ENCODE measurements at regions not wholly inside any gene's neighbourhood (a gene's known extent, or its start where the extent isn't known, plus 50 kb on each side); places are given as distances from the start of the nearest gene placed in this dataset.
"Not testable (repeated sequence)": the region's sequence is repeated elsewhere in the genome, so short reads cannot be mapped to it uniquely, and the experiment has no call there.

DNA sequence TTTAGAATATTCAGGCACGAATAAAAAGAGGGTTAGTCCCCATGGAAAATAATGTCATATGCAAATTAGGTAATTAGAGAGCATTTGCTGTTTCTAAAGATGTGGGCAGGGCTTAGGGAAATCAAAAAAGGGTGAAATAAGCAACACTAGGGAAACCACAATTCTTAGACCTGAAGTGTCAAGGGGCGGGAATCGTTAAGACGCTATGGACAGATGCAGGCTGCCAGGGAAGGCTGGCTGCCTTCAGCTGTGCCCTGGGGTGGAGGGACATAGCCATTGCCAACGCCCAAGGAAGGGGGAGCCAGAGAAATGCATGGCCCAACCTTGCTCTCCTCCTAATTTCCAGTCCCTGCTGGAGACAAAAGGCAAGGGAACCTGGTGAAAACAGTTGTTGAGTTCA lies 141.7 kb upstream of the PROK2 start:
- DNase-seq = no peak

- DNase-seq = peak; percentile 6
These were observed 141.3 kb upstream of the PROK2 start for GRCh38 chr3:71926262-71926600.

DNA sequence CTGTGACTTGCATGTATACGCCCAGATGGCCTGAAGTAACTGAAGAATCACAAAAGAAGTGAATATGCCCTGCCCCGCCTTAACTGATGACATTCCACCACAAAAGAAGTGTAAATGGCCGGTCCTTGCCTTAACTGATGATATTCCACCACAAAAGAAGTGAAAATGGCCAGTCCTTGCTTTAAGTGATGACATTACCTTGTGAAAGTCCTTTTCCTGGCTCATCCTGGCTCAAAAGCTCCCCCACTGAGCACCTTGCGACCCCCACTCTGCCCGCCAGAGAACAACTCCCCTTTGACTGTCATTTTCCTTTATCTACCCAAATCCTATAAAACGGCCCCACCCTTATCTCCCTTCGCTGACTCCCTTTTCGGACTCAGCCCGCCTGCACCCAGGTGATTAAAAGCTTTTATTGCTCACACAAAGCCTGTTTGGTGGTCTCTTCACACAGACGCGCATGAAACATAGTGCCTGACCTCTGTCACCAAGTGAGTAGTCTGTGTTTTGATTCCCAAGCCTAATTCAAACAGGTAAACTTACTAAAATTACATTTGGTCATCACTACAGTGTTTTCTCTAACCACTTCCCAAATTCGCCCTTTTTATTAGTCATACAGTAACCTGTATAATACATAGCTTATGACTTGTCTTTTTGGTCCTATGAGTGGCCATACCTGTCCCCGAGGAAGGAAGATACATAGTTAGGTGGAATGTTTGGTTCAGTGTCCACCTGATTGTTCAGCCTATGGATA lies 140.7 kb upstream of the PROK2 start:
- not testable (repeated sequence) for DNase-seq

- no peak for DNase-seq
These were observed 139.8 kb upstream of the PROK2 start for GRCh38 chr3:71924721-71925120.

DNA sequence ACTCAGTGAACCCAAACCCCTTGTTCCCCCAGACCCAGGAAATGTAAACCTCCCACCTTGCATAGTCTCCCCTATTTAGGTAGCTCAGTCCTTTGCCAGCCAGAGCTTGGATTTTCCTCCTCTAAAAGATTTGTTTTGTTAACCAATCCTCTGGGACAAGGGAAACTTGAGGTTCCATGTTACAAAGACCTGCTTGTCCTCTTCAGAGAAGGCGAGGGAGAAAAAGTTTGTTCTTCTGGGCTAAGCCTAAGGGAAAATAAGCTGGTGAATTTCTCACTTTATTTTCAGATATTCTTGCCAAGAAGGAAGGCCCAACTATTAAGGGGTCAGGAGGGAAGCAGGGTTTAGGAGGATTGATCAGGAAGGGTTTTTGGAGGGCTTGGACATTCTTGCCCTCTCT lies 136.1 kb upstream of the PROK2 start:
- DNase-seq = no peak

- DNase-seq = no peak
These were observed 134.6 kb upstream of the PROK2 start for GRCh38 chr3:71919572-71919971.

DNA sequence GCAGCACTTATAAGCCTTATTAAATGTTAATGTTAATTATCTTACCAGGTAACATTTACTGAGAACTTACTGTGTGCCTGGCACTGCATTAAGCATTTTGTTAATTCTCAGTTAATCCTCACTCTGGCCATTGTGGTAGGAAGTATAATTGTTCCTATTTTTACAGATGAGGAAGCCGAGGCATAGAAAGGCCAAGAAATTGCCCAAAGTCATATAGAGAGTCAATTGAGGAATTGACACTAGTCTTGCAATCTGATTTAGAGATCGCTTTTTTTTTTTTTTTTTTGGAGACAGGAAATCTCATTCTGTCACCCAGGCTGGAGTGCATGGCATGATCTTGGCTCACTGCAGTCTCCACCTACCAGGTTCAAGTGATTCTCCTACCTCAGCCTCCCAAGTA lies 132.6 kb upstream of the PROK2 start:
- no peak for DNase-seq

DNA sequence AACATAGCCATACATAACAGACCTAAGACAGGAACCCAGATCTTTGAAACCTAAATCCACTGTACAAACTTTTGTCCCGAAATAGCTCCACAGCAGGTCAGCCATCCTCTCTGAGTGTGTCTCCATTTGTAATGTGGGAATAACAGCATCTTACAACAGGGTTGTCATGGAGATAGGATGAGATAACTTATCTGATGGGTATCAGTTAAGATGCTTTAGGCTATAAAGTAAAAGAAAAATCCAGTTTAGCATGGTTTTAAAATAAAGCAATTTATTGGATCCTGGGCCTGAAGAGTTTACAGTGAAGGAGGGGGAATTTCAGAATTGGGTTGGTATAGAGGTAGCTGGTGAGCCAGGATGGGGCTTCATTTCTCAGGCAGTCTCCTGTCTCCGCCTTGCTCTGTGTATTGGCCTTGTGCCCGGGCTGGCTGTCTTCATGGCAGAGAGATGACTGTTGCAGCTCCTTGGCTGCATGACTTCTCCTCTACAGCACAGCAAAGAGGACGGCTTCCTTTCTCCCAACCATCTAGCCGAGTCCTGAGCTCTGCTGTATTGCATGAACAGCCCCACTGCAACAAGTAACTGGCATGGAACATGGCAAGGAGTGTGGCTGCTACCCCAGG lies 131.9 kb upstream of the PROK2 start:
- no peak for DNase-seq

DNA sequence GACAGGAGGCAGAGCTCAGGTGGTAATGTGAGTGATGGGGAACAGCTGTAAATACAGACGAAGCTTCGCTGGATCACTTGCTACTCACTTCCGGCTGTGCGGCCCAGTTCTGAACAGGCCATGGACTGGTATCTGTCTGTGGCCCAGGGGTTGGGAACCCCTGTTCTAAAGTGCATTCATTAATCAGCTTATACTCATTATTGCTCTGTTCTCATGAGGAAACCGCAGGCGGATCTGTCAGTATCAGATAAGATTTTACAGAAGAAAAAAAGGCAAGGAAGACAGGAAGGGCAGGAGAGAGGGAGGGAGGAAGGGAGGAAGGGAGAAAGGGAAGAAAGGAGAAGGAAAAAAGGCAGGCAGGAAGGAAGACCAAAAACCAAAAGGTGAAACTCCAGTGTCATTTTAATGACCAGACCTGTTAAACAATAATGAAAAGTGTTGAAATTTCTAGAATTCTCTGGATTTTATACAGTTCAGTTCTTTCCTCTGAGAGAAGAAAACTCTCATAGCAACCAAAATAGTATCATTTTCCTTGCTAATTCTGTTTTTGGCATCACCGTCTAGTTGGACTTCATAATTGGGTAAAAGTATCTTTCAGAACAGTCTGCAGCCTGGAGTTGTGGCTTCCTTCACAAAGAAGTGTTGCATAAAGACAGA lies 128.0 kb upstream of the PROK2 start:
- DNase-seq = no peak

GRCh38 chr3:71910108-71910507 lies 125.2 kb upstream of the PROK2 start:
- DNase-seq = no peak

DNA sequence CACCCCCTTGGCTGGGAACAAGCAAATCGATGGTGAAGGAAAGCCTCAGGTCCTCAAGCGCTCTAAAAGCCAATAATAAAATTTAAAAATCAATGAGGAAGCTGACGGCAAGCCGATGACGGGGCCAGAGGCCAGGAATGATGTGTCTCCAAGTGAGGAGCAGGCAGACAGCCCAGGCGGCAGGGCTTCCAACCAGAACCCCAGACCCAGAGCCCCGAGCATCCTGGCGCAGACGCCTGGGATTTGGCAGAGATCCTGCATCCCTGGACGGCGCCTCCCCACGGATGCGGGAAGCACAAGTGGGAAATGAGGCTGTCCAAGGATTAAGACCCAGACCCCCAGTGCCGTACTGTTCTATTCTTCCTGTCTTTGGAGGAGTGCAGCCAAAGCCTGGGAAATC lies 123.0 kb upstream of the PROK2 start:
- no peak for DNase-seq

GRCh38 chr3:71906976-71907375 lies 122.0 kb upstream of the PROK2 start:
- DNase-seq = no peak

DNA sequence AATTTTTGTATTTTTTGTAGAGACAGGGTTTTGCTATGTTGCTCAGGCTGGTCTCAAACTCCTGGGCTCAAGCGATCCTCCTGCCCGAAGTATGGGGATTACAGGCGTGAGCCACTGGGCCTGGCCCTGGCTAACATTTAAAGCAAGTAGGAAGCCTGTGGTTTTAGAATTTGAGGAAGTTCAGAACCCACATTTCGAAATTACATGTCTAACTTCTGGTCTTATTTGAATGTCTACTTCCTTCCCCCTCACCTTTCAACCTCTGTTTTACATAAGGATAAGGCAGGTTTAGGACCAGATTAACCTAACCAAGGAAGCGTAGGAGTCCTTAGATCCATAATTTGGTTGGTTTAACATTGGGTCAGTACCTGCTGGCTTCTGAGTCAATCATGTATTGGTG lies 120.5 kb upstream of the PROK2 start:
- DNase-seq = no peak

DNA sequence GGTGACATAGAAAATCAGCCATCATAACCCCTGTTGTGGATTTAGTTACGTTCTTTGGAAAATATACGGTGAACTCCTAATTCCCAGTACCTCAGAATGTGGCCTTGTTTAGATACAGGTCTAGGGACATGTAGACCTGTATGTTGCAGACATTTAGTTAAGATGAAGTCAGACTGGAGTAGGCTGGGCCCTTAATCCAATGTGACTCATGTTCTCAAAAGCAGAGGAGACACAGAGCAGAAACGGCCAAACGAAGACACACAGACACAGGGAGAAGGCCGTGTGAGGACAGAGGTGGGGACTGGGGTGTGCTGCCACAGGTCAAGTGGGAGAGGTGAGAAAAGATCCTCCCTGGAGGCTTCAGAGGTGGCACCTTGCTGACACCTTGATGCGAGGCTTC lies 119.0 kb upstream of the PROK2 start:
- DNase-seq = no peak

GRCh38 chr3:71903112-71903495 lies 118.2 kb upstream of the PROK2 start:
- DNase-seq = no peak

DNA sequence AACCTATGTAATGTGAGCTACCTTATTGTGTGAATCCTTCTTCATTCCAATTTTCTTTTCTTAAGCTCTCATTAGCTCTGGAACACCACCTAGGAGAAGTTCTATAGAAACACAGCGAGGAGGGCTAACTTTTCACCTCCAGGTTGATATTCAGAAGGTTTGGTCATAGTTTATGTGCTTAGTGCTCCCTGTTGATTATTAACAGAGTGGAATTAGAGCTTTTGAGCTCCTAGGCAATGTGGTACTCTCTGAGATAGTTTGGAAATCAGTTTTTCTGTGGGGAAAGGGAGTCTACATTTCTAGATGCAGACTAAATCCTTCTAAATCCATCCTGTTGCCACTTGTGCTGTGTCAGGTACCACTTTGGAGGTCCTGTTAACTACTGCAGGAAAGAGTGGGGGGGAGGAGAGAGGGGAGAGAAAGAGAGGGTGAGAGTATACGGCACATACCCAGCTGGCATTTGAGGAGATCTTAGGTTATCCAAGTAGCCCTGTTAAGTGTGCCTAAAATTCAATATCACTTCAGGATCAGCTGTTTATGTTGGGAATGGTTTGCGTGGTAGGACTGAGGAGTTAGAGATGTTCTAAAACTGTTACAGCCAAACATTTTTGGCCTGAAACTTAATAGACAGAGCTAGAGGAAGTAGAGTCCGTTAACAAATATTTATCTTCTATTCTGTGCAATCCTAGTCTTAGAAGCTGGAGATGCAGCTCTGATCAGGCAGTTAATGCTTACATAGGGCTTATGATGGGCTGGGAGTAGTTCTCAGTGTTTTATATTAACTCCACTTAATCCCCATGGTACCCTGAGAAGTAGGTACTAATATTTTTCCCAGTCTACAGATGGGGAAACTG lies 117.5 kb upstream of the PROK2 start:
- DNase-seq = no peak

DNA sequence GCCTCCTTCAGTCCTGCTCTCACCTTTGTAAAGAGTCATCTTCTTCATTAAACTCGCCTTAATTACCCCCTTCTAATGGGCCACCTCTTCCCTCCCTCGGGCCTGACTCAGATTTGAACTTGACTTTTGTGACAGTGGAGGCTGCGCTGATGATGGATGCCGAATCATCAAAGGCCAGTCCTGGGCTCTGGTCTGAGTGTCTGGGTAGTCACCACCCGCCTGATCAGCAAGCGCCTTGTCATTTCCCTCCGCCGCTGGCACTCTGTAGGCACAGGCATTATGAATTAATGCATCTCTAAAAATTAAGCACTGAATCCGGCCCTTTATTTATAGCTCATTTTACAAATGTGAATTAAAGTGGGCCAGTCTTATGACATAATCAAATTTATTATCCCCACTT lies 116.7 kb upstream of the PROK2 start:
- no peak for DNase-seq

GRCh38 chr3:71900057-71900456 lies 115.1 kb upstream of the PROK2 start:
- no peak for DNase-seq

DNA sequence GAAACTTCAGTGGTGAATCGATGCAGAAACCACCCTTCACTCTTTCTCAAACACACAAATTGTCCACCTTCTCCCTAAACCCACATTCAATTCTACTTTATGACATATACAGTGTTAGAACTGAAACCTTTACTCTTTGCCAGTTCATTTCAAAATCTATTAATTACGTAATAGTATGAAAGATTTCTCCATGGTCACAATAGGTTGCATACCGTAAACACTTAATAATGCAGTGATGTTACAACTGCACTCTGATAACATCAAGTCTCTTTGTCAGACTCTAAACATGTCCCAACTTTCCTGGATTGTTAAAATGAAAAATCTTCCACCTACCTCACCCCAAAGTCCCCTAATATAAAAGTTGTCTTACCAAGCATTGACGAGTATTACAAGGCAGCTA lies 111.8 kb upstream of the PROK2 start:
- no peak for DNase-seq

DNA sequence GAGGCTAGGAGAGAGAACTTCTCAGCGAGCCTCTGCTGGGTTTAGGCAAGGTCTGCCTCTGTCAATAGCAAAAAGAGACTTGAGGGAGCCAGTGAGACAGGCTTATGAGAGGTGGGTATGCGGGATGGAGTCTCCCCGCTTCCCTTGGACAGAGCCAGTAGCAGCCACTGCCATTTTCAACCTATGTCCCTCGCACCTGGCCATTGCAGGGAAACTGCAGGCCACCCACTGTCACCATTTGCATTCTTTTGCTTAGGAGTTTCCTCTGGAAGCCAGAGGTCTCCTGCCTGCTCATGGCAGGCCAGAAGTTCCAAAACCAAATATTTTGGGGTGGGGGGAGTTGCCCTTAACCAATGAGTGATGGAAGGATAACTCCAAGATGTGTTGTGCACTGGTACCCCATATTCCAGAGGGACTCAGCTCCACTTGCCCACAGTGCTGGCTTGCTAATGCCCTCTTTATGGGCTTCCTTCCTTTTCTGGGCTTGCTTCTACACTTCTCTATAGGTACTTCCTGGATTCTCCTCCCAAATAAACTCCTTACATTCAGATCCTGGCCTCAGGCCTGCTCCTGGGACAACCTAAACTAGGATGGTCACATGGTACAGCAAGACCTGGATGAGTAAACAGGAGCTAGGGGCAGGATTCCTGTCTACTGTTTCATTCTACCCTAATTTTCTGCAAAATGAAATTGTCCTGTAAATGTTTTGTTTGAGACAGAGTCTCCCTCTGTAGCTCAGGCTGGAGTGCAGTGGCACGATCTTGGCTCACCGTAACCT lies 108.9 kb upstream of the PROK2 start:
- DNase-seq = no peak

GRCh38 chr3:71893122-71893521 lies 108.2 kb upstream of the PROK2 start:
- no peak for DNase-seq

- no peak for DNase-seq
These were observed 106.5 kb upstream of the PROK2 start for GRCh38 chr3:71891483-71891882.

All from kidney glomerular epithelial cell (primary cell).